ENCODE measurements at regions not wholly inside any gene's neighbourhood (a gene's known extent, or its start where the extent isn't known, plus 50 kb on each side); places are given as distances from the start of the nearest gene placed in this dataset.

GRCh38 chr3:83354205-83354604 lies 1592.8 kb upstream of the GBE1 start:
- intact Hi-C loops (cut with DNase I): no loop called here
- Histone ChIP-seq H3K27ac (no peak overlapping the region), H3K4me1 (replicated peaks) (no peaks in the 10 kb centered on the region), H3K4me3 (no peak overlapping the region), H3K27me3 (replicated peaks; ENCODE audit: insufficient read depth) (no peaks in the 10 kb centered on the region), H3K9me3 (no peaks in the 10 kb centered on the region), H3K36me3 (no peaks in the 10 kb centered on the region)
- TF ChIP-seq POLR2A (IDR thresholded peaks at IDR 0.05) (no peak), CTCF (IDR thresholded peaks at IDR 0.05) (no peak), POLR2AphosphoS5 (IDR thresholded peaks at IDR 0.05) (no peak)
- WGBS: 59% methylated on average over 2 of the region's 2 CpGs
- DNase-seq (ENCODE audit: low spot score): no peak

- intact Hi-C loops (cut with DNase I): no loop called here
- Histone ChIP-seq H3K4me3 (no peak overlapping the region), H3K36me3 (no peaks in the 10 kb centered on the region), H3K4me1 (replicated peaks) (no peaks in the 10 kb centered on the region), H3K9me3 (no peaks in the 10 kb centered on the region), H3K27me3 (replicated peaks; ENCODE audit: insufficient read depth) (no peaks in the 10 kb centered on the region), H3K27ac (no peak overlapping the region)
- no peak for DNase-seq (ENCODE audit: low spot score)
- TF ChIP-seq CTCF (IDR thresholded peaks at IDR 0.05) (no peak), POLR2AphosphoS5 (IDR thresholded peaks at IDR 0.05) (no peak), POLR2A (IDR thresholded peaks at IDR 0.05) (no peak)
- WGBS: 92% methylated on average over 3 of the region's 3 CpGs
These were observed 1565.5 kb upstream of the CADM2 start for GRCh38 chr3:83393276-83393675.

- Histone ChIP-seq H3K36me3 (no peaks in the 10 kb centered on the region), H3K4me1 (replicated peaks) (no peaks in the 10 kb centered on the region), H3K27me3 (replicated peaks; ENCODE audit: insufficient read depth) (no peaks in the 10 kb centered on the region), H3K27ac (no peak overlapping the region), H3K9me3 (no peaks in the 10 kb centered on the region), H3K4me3 (no peak overlapping the region)
- DNase-seq (ENCODE audit: low spot score): no peak
- intact Hi-C loops (cut with DNase I): no loop called here
- 92% methylated on average over 10 of the region's 10 CpGs for WGBS
- TF ChIP-seq POLR2AphosphoS5 (IDR thresholded peaks at IDR 0.05): no peak
- no peak for TF ChIP-seq CTCF (IDR thresholded peaks at IDR 0.05)
These were observed 1554.9 kb upstream of the CADM2 start for GRCh38 chr3:83403927-83404326.

- TF ChIP-seq POLR2AphosphoS5 (IDR thresholded peaks at IDR 0.05) (no peak), CTCF (IDR thresholded peaks at IDR 0.05) (no peak), POLR2A (IDR thresholded peaks at IDR 0.05) (no peak)
- Histone ChIP-seq H3K27me3 (replicated peaks; ENCODE audit: insufficient read depth) (no peaks in the 10 kb centered on the region), H3K9me3 (no peaks in the 10 kb centered on the region), H3K36me3 (no peaks in the 10 kb centered on the region), H3K4me3 (no peak overlapping the region), H3K4me1 (replicated peaks) (no peaks in the 10 kb centered on the region), H3K27ac (no peak overlapping the region)
- intact Hi-C loops (cut with DNase I): no loop called here
- DNase-seq (ENCODE audit: low spot score): no peak
- WGBS: 60% methylated on average over 2 of the region's 2 CpGs
These were observed 1532.5 kb upstream of the CADM2 start for GRCh38 chr3:83426300-83426699.

GRCh38 chr3:83434880-83435587 lies 1523.8 kb upstream of the CADM2 start:
- Histone ChIP-seq H3K27ac (no peak overlapping the region), H3K27me3 (replicated peaks; ENCODE audit: insufficient read depth) (no peaks in the 10 kb centered on the region), H3K4me3 (no peak overlapping the region), H3K9me3 (no peaks in the 10 kb centered on the region), H3K36me3 (no peaks in the 10 kb centered on the region), H3K4me1 (replicated peaks) (no peaks in the 10 kb centered on the region)
- TF ChIP-seq POLR2A (IDR thresholded peaks at IDR 0.05): no peak
- TF ChIP-seq CTCF (IDR thresholded peaks at IDR 0.05): no peak
- no peak for TF ChIP-seq POLR2AphosphoS5 (IDR thresholded peaks at IDR 0.05)
- whole genome bisulfite sequencing: 28% methylated on average over 3 of the region's 3 CpGs
- intact Hi-C loops (cut with DNase I): no loop called here
- DNase-seq (ENCODE audit: low spot score): no peak

Data from prostate gland (tissue), 2 donors.